ENCODE measurements at regions not wholly inside any gene's neighbourhood (a gene's known extent, or its start where the extent isn't known, plus 50 kb on each side); places are given as distances from the start of the nearest gene placed in this dataset.

GRCh38 chr5:93107805-93108520, 473.1 kb downstream of the NR2F1-AS1 start:
- Mint-ChIP-seq H3K4me1 (ENCODE audit: low read depth, unreplicated experiment) (no peaks in the 10 kb centered on the region), H3K27ac (ENCODE audit: unreplicated experiment) (no peak overlapping the region), H3K36me3 (ENCODE audit: insufficient read depth, unreplicated experiment) (no peaks in the 10 kb centered on the region), H3K4me3 (ENCODE audit: low read depth, unreplicated experiment) (no peak overlapping the region), H3K9me3 (ENCODE audit: low read depth, unreplicated experiment) (peaks cover 4% of the 10 kb centered on the region), H3K27me3 (ENCODE audit: unreplicated experiment) (no peaks in the 10 kb centered on the region)
- no TSS peak for BruUV-seq (replicated peaks)
- DNase-seq = no peak
- CTCF ChIA-PET = interaction anchor here (0.9 kb wide), 1 partner anchor 78 kb away, joined by 3 read pairs; no protein-coding TSS in a partner anchor
- TF ChIP-seq CTCF (IDR thresholded peaks at IDR 0.05; ENCODE audit: unreplicated experiment) = no peak
- intact Hi-C loops (cut with micrococcal nuclease; ENCODE audit: unreplicated experiment) = no loop called here

- Mint-ChIP-seq H3K27me3 (ENCODE audit: unreplicated experiment) (no peaks in the 10 kb centered on the region), H3K27ac (ENCODE audit: unreplicated experiment) (no peak overlapping the region), H3K4me3 (ENCODE audit: low read depth, unreplicated experiment) (no peak overlapping the region), H3K36me3 (ENCODE audit: insufficient read depth, unreplicated experiment) (no peaks in the 10 kb centered on the region), H3K4me1 (ENCODE audit: low read depth, unreplicated experiment) (no peaks in the 10 kb centered on the region), H3K9me3 (ENCODE audit: low read depth, unreplicated experiment) (peaks cover 4% of the 10 kb centered on the region)
- TF ChIP-seq CTCF (IDR thresholded peaks at IDR 0.05; ENCODE audit: unreplicated experiment) = no peak
- no TSS peak for BruUV-seq (replicated peaks)
- DNase-seq = no peak
- CTCF ChIA-PET = no interaction called here
- intact Hi-C loops (cut with micrococcal nuclease; ENCODE audit: unreplicated experiment) = no loop called here
Measured at GRCh38 chr5:93107141-93107540, 473.9 kb downstream of the NR2F1-AS1 start.

DNA sequence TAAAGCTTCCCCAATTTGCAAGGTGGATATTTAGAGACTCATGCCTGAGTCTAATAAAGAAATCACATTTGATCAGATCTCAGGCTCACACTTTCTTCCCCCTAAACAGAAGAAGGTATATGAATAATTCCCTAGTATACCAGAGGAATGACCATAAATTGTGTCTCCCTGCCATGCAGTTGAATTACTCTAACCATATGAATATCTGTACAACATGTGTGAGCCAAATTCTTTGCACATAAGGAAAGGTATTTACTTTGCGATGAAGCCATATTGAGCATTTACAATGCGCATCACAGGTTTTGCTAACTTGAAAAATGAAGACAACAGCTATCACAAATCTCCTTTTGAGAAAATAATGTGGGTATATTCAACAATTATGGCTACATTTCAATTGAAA, 479.4 kb downstream of the NR2F1-AS1 start:
- H3K36me3 Mint-ChIP-seq (ENCODE audit: insufficient read depth, unreplicated experiment) = no peaks in the 10 kb centered on the region
- no peaks in the 10 kb centered on the region for H3K27me3 Mint-ChIP-seq (ENCODE audit: unreplicated experiment)
- peaks cover 23% of the 10 kb centered on the region for H3K4me1 Mint-ChIP-seq (ENCODE audit: low read depth, unreplicated experiment)
- H3K4me3 Mint-ChIP-seq (ENCODE audit: low read depth, unreplicated experiment) = no peak overlapping the region
- CTCF ChIA-PET = no interaction called here
- intact Hi-C loops (cut with micrococcal nuclease; ENCODE audit: unreplicated experiment) = no loop called here
- H3K9me3 Mint-ChIP-seq (ENCODE audit: low read depth, unreplicated experiment) = peaks cover 13% of the 10 kb centered on the region
- DNase-seq = no peak
- BruUV-seq (replicated peaks) = no TSS peak
- TF ChIP-seq CTCF (IDR thresholded peaks at IDR 0.05; ENCODE audit: unreplicated experiment) = no peak
- no peak overlapping the region for H3K27ac Mint-ChIP-seq (ENCODE audit: unreplicated experiment)

GRCh38 chr5:93100976-93101375, 480.0 kb downstream of the NR2F1-AS1 start:
- H3K9me3 Mint-ChIP-seq (ENCODE audit: low read depth, unreplicated experiment) = peaks cover 13% of the 10 kb centered on the region
- H3K27me3 Mint-ChIP-seq (ENCODE audit: unreplicated experiment) = no peaks in the 10 kb centered on the region
- no TSS peak for BruUV-seq (replicated peaks)
- CTCF ChIA-PET = interaction anchor here (0.6 to 1.6 kb wide), 2 partner anchors 22 to 482 kb away, joined by 3 read pairs; partner anchors contain the start of gene NR2F1
- TF ChIP-seq CTCF (IDR thresholded peaks at IDR 0.05; ENCODE audit: unreplicated experiment) = no peak
- H3K4me3 Mint-ChIP-seq (ENCODE audit: low read depth, unreplicated experiment) = no peak overlapping the region
- intact Hi-C loops (cut with micrococcal nuclease; ENCODE audit: unreplicated experiment) = no loop called here
- H3K4me1 Mint-ChIP-seq (ENCODE audit: low read depth, unreplicated experiment) = peaks cover 23% of the 10 kb centered on the region
- H3K36me3 Mint-ChIP-seq (ENCODE audit: insufficient read depth, unreplicated experiment) = no peaks in the 10 kb centered on the region
- no peak overlapping the region for H3K27ac Mint-ChIP-seq (ENCODE audit: unreplicated experiment)
- no peak for DNase-seq
